ENCODE measurements at regions not wholly inside any gene's neighbourhood (a gene's known extent, or its start where the extent isn't known, plus 50 kb on each side); places are given as distances from the start of the nearest gene placed in this dataset.

GRCh38 chr6:154566866-154567265 is 56.4 kb upstream of the CNKSR3 start:
- no peak for TF ChIP-seq EZH2 (IDR thresholded peaks at IDR 0.05; ENCODE audit: insufficient read depth, poor library complexity, severe bottlenecking)
- TF ChIP-seq EZH2phosphoT487 (IDR thresholded peaks at IDR 0.05; ENCODE audit: insufficient read depth, low read depth), result no peak

All from GM23248 (cell line).